Activated naive CD4-positive, alpha-beta T cell treated with anti-CD3 and anti-CD28 coated beads, Interleukin-2, amount 10 ng/mL, durations not matched to agents 7 days and 5 days (primary cell): ENCODE measurements at regions not wholly inside any gene's neighbourhood (a gene's known extent, or its start where the extent isn't known, plus 50 kb on each side); places are given as distances from the start of the nearest gene placed in this dataset.

Experiments
- CTCF ChIA-PET: fragments of 350-600 bp; sonication (Branson Sonifier 250); formaldehyde crosslinking; loops from one replicate; lab custom pipeline; 2021; ENCODE audit warnings: antibody characterized with exemption; lab: Charles Lee
- DNase-seq: peaks from one replicate; pipeline ENCODE4 v3.0.0-alpha.2; 2020
- H3K27ac Mint-ChIP-seq: one replicate; pipeline ENCODE4 v1.8.0; 2021; ENCODE audit warnings: mild to moderate bottlenecking, moderate library complexity, mixed read lengths
- H3K27me3 Mint-ChIP-seq: one replicate; pipeline ENCODE4 v1.8.0; 2021; ENCODE audit warnings: mild to moderate bottlenecking, mixed read lengths
- H3K36me3 Mint-ChIP-seq: one replicate; pipeline ENCODE4 v1.8.0; 2021; ENCODE audit warnings: mixed read lengths
- H3K4me1 Mint-ChIP-seq: one replicate; pipeline ENCODE4 v1.8.0; 2021; ENCODE audit warnings: mixed read lengths
- H3K4me3 Mint-ChIP-seq: one replicate; pipeline ENCODE4 v1.8.0; 2021; ENCODE audit warnings: mild to moderate bottlenecking, moderate library complexity, mixed read lengths
- H3K9me3 Mint-ChIP-seq: one replicate; pipeline ENCODE4 v1.8.0; 2021; ENCODE audit warnings: mixed read lengths

DNA sequence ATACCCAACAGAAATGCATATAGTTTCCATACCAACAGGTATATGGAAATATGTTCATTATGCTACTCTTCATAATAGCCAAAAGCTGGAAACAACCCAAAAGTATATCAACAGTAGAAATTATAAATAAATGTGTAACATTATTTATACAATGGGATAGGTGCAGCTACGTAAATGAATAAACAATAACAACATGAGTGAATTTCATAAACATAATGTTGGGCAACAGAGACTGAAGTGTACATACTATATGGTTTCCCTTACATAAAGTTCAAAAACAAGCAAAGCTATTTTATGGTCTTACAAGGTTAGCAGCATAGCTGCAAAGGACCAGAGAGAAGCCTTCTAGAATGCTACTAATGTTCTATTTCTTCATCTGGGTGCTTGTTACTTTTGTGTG lies 305.0 kb downstream of the INSC start:
- no peak overlapping the region for H3K27ac Mint-ChIP-seq
- no peak for DNase-seq
- H3K4me1 Mint-ChIP-seq, result no peaks in the 10 kb centered on the region
- CTCF ChIA-PET, result no interaction called here
- H3K9me3 Mint-ChIP-seq, result no peaks in the 10 kb centered on the region
- H3K4me3 Mint-ChIP-seq, result no peak overlapping the region
- no peaks in the 10 kb centered on the region for H3K27me3 Mint-ChIP-seq
- no peaks in the 10 kb centered on the region for H3K36me3 Mint-ChIP-seq

DNA sequence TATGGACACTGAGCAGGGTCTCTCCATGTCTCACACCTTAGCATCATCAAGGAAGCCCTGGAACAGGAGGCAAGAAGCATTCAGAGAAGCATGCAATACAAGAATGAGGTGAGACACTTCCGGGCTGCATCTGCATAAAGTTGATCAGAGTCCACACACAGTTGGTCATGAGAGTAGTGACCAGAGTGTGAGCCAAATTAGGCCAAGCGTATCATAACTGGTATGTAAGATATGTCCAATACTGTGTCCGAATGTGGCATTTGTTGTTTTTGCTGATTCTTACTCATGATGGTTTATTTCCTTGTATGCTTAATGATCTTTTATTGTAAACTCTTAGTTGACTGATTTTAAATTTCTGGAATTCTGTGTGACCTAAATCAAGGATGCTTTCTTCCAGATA lies 315.7 kb downstream of the INSC start:
- CTCF ChIA-PET, result no interaction called here
- Mint-ChIP-seq H3K4me3 (no peak overlapping the region), H3K27ac (no peak overlapping the region), H3K27me3 (no peaks in the 10 kb centered on the region), H3K36me3 (no peaks in the 10 kb centered on the region), H3K9me3 (no peaks in the 10 kb centered on the region), H3K4me1 (no peaks in the 10 kb centered on the region)
- no peak for DNase-seq

DNA sequence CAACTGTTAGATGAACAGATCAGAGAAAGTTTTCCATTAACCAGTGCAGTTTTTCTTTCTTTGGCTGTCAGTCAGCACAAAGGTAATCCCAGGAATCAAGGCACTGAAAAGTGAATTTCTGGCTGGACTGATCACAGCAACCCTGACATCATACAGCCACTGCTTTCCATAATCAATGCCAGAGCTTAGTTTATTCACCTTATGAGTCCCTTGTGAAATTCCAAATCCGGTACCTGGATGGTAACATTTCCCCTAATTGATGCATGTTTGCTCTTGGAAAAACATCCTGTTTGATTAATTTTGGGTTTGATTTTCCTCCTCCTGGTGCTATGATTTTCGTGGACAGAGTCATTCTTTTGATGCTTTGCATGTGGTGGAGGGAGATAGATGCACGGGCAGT lies 319.8 kb downstream of the INSC start:
- H3K36me3 Mint-ChIP-seq, result no peaks in the 10 kb centered on the region
- DNase-seq, result no peak
- no peak overlapping the region for H3K4me3 Mint-ChIP-seq
- H3K27ac Mint-ChIP-seq, result no peak overlapping the region
- CTCF ChIA-PET, result no interaction called here
- no peaks in the 10 kb centered on the region for H3K4me1 Mint-ChIP-seq
- H3K9me3 Mint-ChIP-seq, result no peaks in the 10 kb centered on the region
- no peaks in the 10 kb centered on the region for H3K27me3 Mint-ChIP-seq

DNA sequence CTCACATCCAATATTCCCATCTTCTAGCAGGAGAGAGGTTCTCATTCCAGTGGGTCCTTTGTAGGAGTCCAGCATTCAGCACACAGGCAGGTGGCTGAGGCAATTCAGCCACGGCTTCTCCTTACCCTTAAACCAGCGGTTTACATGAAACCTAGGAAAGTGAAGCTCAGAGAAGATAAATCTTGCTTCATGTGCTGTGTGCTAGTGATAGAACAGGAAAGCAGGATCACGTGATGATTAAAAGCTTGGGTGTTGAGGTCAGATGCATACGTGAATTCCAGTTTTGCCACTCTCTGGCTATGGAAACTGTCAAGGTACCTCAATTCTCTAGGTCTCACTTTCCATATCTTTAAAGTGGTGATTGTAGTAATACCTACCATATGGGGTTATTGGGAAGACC lies 331.6 kb downstream of the INSC start:
- no peaks in the 10 kb centered on the region for H3K4me1 Mint-ChIP-seq
- CTCF ChIA-PET, result no interaction called here
- H3K27me3 Mint-ChIP-seq, result no peaks in the 10 kb centered on the region
- DNase-seq, result no peak
- H3K36me3 Mint-ChIP-seq, result no peaks in the 10 kb centered on the region
- H3K4me3 Mint-ChIP-seq, result no peak overlapping the region
- no peak overlapping the region for H3K27ac Mint-ChIP-seq
- no peaks in the 10 kb centered on the region for H3K9me3 Mint-ChIP-seq

DNA sequence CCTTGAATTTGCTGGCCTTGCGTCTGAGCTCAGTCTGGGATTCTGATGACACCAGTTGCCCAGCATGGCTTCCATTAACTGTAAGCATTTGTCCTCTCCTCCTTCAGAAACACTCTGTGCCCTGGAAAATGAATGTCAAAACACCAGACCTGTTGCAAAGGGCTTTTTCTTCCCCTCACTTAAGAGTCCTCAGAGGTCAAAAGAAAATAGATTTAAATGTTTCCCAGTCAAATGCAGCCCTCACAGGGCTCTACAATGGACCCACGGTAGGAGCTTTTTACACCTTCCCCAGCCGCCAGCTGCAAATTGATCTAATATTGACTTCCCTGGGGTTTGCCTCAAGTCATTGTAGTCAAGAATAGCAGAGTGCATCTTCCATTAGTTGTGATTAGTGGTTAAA lies 332.2 kb downstream of the INSC start:
- CTCF ChIA-PET, result no interaction called here
- Mint-ChIP-seq H3K27ac (no peak overlapping the region), H3K9me3 (no peaks in the 10 kb centered on the region), H3K36me3 (no peaks in the 10 kb centered on the region), H3K4me1 (no peaks in the 10 kb centered on the region), H3K27me3 (no peaks in the 10 kb centered on the region), H3K4me3 (no peak overlapping the region)
- no peak for DNase-seq

DNA sequence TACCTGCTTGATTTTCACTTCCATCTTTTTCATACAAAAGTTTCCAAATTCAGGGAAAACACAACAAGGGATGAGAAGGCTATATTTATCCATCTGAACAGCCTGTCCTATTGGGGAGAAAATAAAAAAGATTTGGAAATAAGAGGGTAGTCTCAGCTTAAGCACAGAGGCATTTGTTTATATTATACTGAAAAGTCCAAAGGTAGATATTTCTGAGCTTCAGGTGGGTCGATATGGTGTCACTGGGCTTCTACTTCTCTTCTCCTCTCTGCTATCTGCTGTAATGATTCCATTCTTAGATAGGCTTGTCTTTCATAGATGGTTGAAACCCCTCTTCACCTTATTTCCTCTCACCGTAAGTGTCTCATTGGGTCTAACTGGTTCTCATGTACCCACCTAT lies 337.0 kb downstream of the INSC start:
- no peaks in the 10 kb centered on the region for H3K9me3 Mint-ChIP-seq
- no peaks in the 10 kb centered on the region for H3K36me3 Mint-ChIP-seq
- H3K4me1 Mint-ChIP-seq, result no peaks in the 10 kb centered on the region
- H3K4me3 Mint-ChIP-seq, result no peak overlapping the region
- no peaks in the 10 kb centered on the region for H3K27me3 Mint-ChIP-seq
- DNase-seq, result no peak
- H3K27ac Mint-ChIP-seq, result no peak overlapping the region
- CTCF ChIA-PET, result no interaction called here

DNA sequence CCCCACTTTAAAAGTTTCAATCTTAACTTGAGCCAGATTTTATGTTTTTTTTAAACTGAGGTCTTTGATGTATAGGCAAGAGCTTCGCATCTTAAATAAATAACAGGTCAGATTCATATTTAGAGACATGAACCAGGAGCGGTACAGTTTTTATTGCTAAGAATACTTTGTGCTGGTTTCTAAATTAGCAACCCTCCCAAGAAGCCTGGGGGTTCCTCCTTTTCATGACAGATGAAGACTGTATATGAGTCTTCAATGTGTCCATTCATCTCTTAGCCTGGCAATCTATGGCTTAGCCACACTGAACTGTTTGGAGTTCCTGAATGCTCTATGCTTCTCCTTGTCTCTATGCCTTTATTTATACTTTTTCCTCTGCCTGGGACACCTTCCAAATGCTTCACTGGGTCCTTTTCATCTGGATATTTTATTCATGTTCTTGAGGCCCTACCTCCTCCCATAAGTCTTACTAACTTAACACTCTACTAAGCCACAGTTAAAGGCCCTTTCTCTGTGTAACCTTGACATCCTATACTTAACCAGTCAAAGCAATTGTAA lies 338.6 kb downstream of the INSC start:
- Mint-ChIP-seq H3K9me3 (no peaks in the 10 kb centered on the region), H3K36me3 (no peaks in the 10 kb centered on the region), H3K4me3 (no peak overlapping the region), H3K27me3 (no peaks in the 10 kb centered on the region), H3K27ac (no peak overlapping the region), H3K4me1 (no peaks in the 10 kb centered on the region)
- DNase-seq, result no peak
- CTCF ChIA-PET, result no interaction called here

DNA sequence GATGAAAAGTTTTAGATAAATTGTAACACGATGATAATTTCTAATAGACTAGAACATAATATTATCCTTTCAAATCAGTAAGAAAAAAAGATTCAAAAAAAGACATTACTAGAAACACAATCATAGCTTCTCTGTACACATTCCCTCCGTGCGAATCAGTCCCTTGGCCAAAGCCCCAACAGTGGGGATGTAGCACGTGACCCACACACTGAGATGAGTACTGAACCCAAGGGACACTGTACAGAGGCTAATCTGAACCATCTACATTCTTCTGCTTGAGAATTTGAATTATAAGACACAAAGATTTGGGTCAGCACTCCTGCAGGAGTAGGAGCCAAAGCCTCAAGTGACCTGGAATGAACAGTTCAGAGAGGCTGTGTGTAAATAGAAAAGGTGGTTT lies 353.7 kb downstream of the INSC start:
- Mint-ChIP-seq H3K4me1 (no peaks in the 10 kb centered on the region), H3K27ac (no peak overlapping the region), H3K4me3 (no peak overlapping the region), H3K9me3 (no peaks in the 10 kb centered on the region), H3K27me3 (peaks cover 3% of the 10 kb centered on the region), H3K36me3 (no peaks in the 10 kb centered on the region)
- CTCF ChIA-PET, result no interaction called here
- no peak for DNase-seq

DNA sequence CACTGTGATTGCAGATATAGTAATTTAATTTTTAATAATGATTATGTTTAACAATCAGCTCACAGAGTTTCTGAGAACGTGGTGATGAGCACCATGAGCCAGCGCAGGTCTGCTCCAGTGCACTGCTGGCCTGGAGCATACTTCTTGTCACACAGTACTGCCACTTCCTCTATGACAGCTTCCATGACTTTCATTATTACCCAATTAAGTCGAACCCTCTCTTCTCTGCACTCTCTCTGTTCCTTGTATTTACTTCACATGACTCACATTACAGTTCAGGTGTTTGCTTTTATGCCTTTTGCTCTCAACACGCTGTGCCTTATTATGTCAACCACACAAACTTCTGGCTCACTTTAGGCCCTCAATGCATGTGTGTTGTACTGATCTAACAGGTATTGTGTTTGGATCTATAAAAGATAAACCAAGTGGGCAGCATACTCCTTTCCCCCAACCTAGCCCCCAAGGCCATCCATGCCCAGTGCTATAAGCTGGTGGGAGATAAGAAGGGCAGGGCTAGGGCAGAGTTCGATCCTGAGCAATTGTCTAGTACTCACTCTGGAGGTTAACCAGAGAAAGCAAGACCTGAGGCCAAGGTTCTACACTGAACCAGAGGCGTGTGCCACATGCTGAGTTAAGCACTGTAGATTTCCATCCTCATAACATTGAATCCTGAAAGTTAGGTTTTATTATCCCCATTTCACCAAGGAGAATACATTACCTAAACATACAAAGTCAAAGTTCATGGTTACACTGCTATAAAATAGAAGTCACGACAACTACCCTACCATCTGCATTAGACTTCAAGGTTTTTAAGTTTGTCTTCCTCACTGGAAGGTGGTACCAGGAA lies 356.5 kb downstream of the INSC start:
- Mint-ChIP-seq H3K36me3 (no peaks in the 10 kb centered on the region), H3K9me3 (no peaks in the 10 kb centered on the region), H3K4me3 (no peak overlapping the region), H3K4me1 (no peaks in the 10 kb centered on the region), H3K27ac (no peak overlapping the region), H3K27me3 (no peaks in the 10 kb centered on the region)
- CTCF ChIA-PET, result no interaction called here
- no peak for DNase-seq

DNA sequence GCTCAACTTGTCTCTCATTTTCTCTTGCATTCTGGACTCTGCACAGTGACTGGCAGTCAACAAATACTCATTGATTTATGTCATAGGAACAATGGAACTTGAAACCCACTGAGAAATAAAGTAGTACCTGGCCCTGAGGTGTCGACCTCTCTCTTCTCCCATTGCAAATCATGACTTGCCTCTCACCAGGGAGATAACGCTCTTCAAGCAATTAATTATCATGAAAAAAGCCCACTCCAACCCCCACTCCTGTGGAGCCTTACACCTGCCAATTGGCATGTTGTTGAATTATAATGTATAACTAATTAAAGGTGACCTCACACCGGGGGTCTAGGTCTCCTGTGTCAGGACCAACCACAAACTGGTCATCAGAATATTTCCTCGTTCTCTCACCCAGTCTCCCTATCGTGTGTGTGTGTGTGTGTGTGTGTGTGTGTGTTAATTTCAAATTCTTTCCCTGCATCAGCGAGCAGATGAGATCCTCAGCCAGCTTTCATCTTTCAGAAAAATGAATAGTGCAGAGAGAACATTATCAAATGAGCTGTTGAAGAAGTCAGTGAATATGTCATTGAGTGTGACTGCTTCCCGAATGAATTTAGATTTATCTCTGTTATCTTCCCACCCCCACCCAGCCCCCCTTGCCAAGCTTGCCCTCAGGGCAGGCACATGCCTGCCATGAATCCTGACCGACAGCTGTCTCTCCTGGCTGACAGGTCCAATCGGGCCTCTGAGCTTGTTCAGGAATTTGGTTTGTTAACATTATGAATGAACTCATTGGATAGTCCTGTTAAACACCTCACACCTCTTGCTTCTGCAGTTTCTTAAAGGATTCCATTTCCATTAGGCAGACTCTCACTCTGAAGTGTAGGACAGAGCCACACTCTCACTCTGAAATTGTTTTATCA lies 357.4 kb downstream of the INSC start:
- Mint-ChIP-seq H3K9me3 (no peaks in the 10 kb centered on the region), H3K4me3 (no peak overlapping the region), H3K36me3 (no peaks in the 10 kb centered on the region), H3K27ac (no peak overlapping the region), H3K27me3 (no peaks in the 10 kb centered on the region), H3K4me1 (no peaks in the 10 kb centered on the region)
- DNase-seq, result no peak
- CTCF ChIA-PET, result no interaction called here

DNA sequence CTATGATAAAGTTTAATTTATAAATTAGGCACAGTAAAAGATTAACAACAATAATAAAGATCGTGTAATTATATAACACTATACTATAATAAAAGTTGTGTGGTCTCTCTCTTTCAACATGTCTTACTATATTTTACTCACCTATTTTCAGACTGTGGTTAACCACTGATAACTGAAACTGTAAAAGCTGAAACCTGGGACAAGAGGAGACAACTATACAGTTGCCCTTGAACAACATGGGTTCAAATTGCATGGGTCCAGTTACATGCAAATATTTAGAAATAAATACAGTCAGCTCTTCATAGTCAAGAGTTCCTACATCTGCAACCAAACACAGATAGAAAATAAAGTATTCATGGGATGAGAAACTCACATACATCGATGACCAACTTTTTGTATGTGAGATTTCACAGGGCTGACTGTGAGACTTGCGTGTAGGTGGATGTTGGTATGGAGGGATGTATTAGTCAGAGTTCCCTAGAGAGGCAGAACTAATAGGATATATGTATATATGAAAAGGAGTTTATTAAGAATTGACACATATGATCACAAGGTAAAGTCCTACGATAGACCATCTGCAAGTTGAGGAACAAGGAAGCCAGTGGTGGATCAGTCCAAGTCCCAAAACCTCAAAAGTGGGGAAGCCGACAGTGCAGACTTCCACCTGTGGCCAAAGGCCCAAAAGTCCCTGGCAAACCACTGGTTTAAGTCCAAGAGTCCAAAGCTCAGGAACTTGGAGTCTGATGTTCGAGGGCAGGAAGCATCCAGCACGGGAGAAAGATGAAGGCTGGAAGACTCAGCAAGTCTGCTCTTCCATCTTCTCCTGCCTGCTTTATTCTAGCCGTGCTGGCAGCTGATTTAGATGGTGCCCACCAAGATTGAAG lies 359.5 kb downstream of the INSC start:
- Mint-ChIP-seq H3K36me3 (no peaks in the 10 kb centered on the region), H3K27ac (no peak overlapping the region), H3K4me3 (no peak overlapping the region), H3K4me1 (no peaks in the 10 kb centered on the region), H3K27me3 (no peaks in the 10 kb centered on the region), H3K9me3 (no peaks in the 10 kb centered on the region)
- DNase-seq, result no peak
- CTCF ChIA-PET, result no interaction called here

DNA sequence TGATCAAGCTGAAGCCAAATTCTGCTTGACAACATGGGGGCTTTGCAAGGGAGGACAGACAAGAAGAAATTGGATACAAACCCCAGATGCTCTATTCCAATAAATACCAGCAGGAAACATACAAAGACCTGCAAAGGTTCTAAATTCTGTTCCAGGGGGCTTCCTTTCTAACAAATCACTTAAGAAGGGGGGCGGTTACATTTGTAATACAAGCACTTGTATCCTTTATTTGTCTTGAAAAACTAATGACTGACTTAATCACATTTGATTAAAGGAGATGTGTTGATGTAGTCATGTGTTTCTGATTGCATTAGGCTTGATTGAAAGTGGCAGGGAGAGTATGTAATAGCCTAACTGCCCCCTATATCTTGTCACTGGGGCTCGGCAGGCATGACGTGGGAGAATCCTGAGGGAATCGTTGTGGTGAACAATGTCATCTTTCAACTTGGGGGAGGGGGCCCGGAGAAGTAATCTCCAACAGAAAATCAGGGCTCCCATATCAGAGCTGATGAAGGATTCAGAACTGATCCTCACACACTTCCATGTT lies 361.7 kb downstream of the INSC start:
- Mint-ChIP-seq H3K27me3 (no peaks in the 10 kb centered on the region), H3K36me3 (no peaks in the 10 kb centered on the region), H3K9me3 (no peaks in the 10 kb centered on the region), H3K4me3 (no peak overlapping the region), H3K4me1 (no peaks in the 10 kb centered on the region), H3K27ac (no peak overlapping the region)
- CTCF ChIA-PET, result no interaction called here
- DNase-seq, result no peak

DNA sequence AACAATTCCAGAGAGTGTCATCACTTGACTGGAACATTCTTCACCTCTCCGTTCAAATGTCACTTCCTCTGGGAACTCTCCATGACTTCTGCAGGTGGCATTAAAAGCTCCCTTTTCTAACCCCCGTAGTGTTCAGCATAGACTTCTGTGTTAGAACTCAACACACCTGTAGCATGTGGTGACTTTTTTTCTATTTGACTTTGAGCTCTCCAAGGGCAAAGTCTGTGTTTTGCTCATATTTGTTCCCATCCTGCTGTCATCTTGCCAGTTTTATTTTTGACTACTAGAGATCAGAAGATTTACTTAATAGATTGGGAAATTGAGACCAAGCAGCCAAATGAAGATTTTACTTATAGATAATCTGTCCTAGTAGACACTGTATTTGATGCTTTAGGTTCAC lies 367.1 kb downstream of the INSC start:
- H3K27me3 Mint-ChIP-seq, result peaks cover 4% of the 10 kb centered on the region
- no peaks in the 10 kb centered on the region for H3K9me3 Mint-ChIP-seq
- no peaks in the 10 kb centered on the region for H3K4me1 Mint-ChIP-seq
- CTCF ChIA-PET, result no interaction called here
- no peaks in the 10 kb centered on the region for H3K36me3 Mint-ChIP-seq
- DNase-seq, result no peak
- no peak overlapping the region for H3K4me3 Mint-ChIP-seq
- no peak overlapping the region for H3K27ac Mint-ChIP-seq

DNA sequence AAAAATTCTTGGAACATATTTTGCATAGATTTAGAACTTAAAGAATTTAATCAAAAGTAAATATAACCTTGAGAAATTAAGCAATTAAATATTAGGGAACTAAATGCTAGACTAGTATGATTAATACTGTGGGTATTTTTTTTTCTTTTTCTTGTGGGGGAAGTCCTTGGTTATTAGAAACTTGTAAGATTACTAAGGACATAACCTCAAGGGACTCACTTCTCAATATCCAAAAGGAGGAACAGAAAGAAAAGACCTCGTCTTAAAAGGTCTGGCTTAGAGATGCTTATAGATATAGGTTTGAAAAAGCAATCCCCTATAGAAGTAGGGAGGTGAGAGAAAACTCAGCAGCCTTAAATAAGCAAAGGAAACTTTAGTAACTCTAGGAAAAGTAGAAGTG lies 368.5 kb downstream of the INSC start:
- DNase-seq, result no peak
- H3K4me3 Mint-ChIP-seq, result no peak overlapping the region
- CTCF ChIA-PET, result no interaction called here
- peaks cover 4% of the 10 kb centered on the region for H3K27me3 Mint-ChIP-seq
- no peaks in the 10 kb centered on the region for H3K4me1 Mint-ChIP-seq
- H3K9me3 Mint-ChIP-seq, result no peaks in the 10 kb centered on the region
- no peak overlapping the region for H3K27ac Mint-ChIP-seq
- H3K36me3 Mint-ChIP-seq, result no peaks in the 10 kb centered on the region
